ENCODE measurements at regions not wholly inside any gene's neighbourhood (a gene's known extent, or its start where the extent isn't known, plus 50 kb on each side); places are given as distances from the start of the nearest gene placed in this dataset.
"Not testable (repeated sequence)": the region's sequence is repeated elsewhere in the genome, so short reads cannot be mapped to it uniquely, and the experiment has no call there.

GRCh38 chr21:14629461-14629860, 83.3 kb upstream of the SAMSN1 start:
- no peaks in the 10 kb centered on the region for H3K36me3 ChIP-seq (ENCODE audit: insufficient read depth, low read length)
- H3K27ac ChIP-seq (ENCODE audit: low read depth, low read length): no peak overlapping the region
- no peak overlapping the region for H3K4me3 ChIP-seq (ENCODE audit: low read length)
- peaks cover 10% of the 10 kb centered on the region for H3K4me1 ChIP-seq (ENCODE audit: insufficient read depth, low read length)
- H3K27me3 ChIP-seq (ENCODE audit: insufficient read depth, low read length): no peaks in the 10 kb centered on the region
- H3K9me3 ChIP-seq (ENCODE audit: insufficient read depth, low read depth, low read length): no peaks in the 10 kb centered on the region
- no peak overlapping the region for H3K9ac ChIP-seq (ENCODE audit: low read depth, low read length)
- WGBS: 86% methylated on average over 5 of the region's 5 CpGs

DNA sequence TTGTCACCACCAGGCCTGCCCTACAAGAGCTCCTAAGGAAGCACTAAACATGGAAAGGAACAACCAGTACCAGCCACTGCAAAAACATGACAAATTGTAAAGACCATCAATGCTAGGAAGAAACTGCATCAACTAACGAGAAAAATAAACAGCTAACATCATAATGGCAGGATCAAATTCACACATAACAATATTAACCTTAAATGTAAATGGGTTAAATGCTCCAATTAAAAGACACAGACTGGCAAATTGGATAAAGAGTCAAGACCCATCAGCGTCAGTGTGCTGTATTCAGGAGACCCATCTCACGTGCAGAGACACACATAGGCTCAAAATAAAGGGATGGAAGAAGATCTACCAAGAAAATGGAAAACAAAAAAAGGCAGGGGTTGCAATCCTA, 77.0 kb upstream of the SAMSN1 start:
- H3K27me3 ChIP-seq (ENCODE audit: insufficient read depth, low read length); H3K9ac ChIP-seq (ENCODE audit: low read depth, low read length); H3K4me3 ChIP-seq (ENCODE audit: low read length); H3K36me3 ChIP-seq (ENCODE audit: insufficient read depth, low read length); H3K27ac ChIP-seq (ENCODE audit: low read depth, low read length): not testable (repeated sequence)
- Histone ChIP-seq H3K9me3 (ENCODE audit: insufficient read depth, low read depth, low read length) (peaks cover 20% of the 10 kb centered on the region), H3K4me1 (ENCODE audit: insufficient read depth, low read length) (peaks cover 12% of the 10 kb centered on the region)
- WGBS: 95% methylated on average over 3 of the region's 3 CpGs

GRCh38 chr21:14620152-14620551, 74.0 kb upstream of the SAMSN1 start:
- no peak overlapping the region for H3K9ac ChIP-seq (ENCODE audit: low read depth, low read length)
- H3K27me3 ChIP-seq (ENCODE audit: insufficient read depth, low read length): no peaks in the 10 kb centered on the region
- 64% methylated on average over 2 of the region's 2 CpGs for WGBS
- H3K36me3 ChIP-seq (ENCODE audit: insufficient read depth, low read length): 0 out of 2 replicates have a peak, but pooled peaks cover 3% of the 10 kb centered on the region
- H3K4me1 ChIP-seq (ENCODE audit: insufficient read depth, low read length): peaks cover 40% of the 10 kb centered on the region
- H3K27ac ChIP-seq (ENCODE audit: low read depth, low read length): no peak overlapping the region
- H3K4me3 ChIP-seq (ENCODE audit: low read length): no peak overlapping the region
- H3K9me3 ChIP-seq (ENCODE audit: insufficient read depth, low read depth, low read length): peaks cover 20% of the 10 kb centered on the region

DNA sequence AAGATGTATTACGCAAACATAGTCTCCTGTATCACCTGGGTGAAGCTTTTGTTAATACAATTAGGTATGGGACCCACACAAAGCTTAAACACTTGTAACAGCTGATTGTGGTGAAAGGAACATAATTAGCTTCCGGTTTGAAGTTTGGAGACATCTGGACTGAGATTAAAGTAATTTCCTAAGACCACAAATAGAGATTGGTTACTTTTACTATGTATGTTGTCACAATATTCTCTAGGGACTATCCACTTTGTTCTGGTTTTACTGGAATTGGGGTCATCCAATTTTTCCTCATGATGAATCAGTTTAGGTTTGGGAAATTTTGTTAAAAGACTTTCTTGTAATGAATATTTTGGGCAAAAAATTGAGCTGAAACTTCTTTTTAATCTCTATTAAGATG, 71.8 kb upstream of the SAMSN1 start:
- Histone ChIP-seq H3K9ac (ENCODE audit: low read depth, low read length) (no peak overlapping the region), H3K4me3 (ENCODE audit: low read length) (no peak overlapping the region), H3K9me3 (ENCODE audit: insufficient read depth, low read depth, low read length) (peaks cover 20% of the 10 kb centered on the region), H3K27ac (ENCODE audit: low read depth, low read length) (peak overlapping the region; percentile 96), H3K36me3 (ENCODE audit: insufficient read depth, low read length) (0 out of 2 replicates have a peak, but pooled peaks cover 3% of the 10 kb centered on the region), H3K4me1 (ENCODE audit: insufficient read depth, low read length) (peaks cover 62% of the 10 kb centered on the region), H3K27me3 (ENCODE audit: insufficient read depth, low read length) (no peaks in the 10 kb centered on the region)
- 88% methylated on average over 2 of the region's 2 CpGs for WGBS

GRCh38 chr21:14617040-14617393, 70.9 kb upstream of the SAMSN1 start:
- Histone ChIP-seq H3K9me3 (ENCODE audit: insufficient read depth, low read depth, low read length) (peaks cover 19% of the 10 kb centered on the region), H3K4me1 (ENCODE audit: insufficient read depth, low read length) (peaks cover 70% of the 10 kb centered on the region), H3K9ac (ENCODE audit: low read depth, low read length) (peak overlapping the region; percentile 18), H3K27me3 (ENCODE audit: insufficient read depth, low read length) (no peaks in the 10 kb centered on the region), H3K4me3 (ENCODE audit: low read length) (no peak overlapping the region), H3K36me3 (ENCODE audit: insufficient read depth, low read length) (0 out of 2 replicates have a peak, but pooled peaks cover 3% of the 10 kb centered on the region), H3K27ac (ENCODE audit: low read depth, low read length) (peak overlapping the region; percentile 96)
- WGBS: 18% methylated on average over 2 of the region's 2 CpGs

- peaks cover 15% of the 10 kb centered on the region for H3K9me3 ChIP-seq (ENCODE audit: insufficient read depth, low read depth, low read length)
- peaks cover 70% of the 10 kb centered on the region for H3K4me1 ChIP-seq (ENCODE audit: insufficient read depth, low read length)
- no peaks in the 10 kb centered on the region for H3K27me3 ChIP-seq (ENCODE audit: insufficient read depth, low read length)
- peak overlapping the region; percentile 54 for H3K9ac ChIP-seq (ENCODE audit: low read depth, low read length)
- 0% methylated on average over 3 of the region's 4 CpGs for WGBS
- H3K27ac ChIP-seq (ENCODE audit: low read depth, low read length): peak overlapping the region; percentile 96
- 0 out of 2 replicates have a peak, but pooled peaks cover 3% of the 10 kb centered on the region for H3K36me3 ChIP-seq (ENCODE audit: insufficient read depth, low read length)
- no peak overlapping the region for H3K4me3 ChIP-seq (ENCODE audit: low read length)
These were observed 70.4 kb upstream of the SAMSN1 start for GRCh38 chr21:14616380-14617039.

GRCh38 chr21:14615359-14615974, 69.4 kb upstream of the SAMSN1 start:
- H3K4me1 ChIP-seq (ENCODE audit: insufficient read depth, low read length): peaks cover 70% of the 10 kb centered on the region
- 67% methylated on average over 3 of the region's 4 CpGs for WGBS

GRCh38 chr21:14614287-14614686, 68.2 kb upstream of the SAMSN1 start:
- Histone ChIP-seq H3K4me1 (ENCODE audit: insufficient read depth, low read length) (peaks cover 69% of the 10 kb centered on the region), H3K4me3 (ENCODE audit: low read length) (no peak overlapping the region), H3K9ac (ENCODE audit: low read depth, low read length) (no peak overlapping the region), H3K9me3 (ENCODE audit: insufficient read depth, low read depth, low read length) (peaks cover 11% of the 10 kb centered on the region), H3K27ac (ENCODE audit: low read depth, low read length) (peak overlapping the region; percentile 96), H3K36me3 (ENCODE audit: insufficient read depth, low read length) (peaks cover 8% of the 10 kb centered on the region; the same call in 1 of the 2 replicates), H3K27me3 (ENCODE audit: insufficient read depth, low read length) (no peaks in the 10 kb centered on the region)
- 100% methylated on average over 2 of the region's 3 CpGs for WGBS

More at GRCh38 chr21:14615359-14615974, 69.4 kb upstream of the SAMSN1 start:
- H3K9ac ChIP-seq (ENCODE audit: low read depth, low read length): peak overlapping the region; percentile 52; the same call in 1 of the 2 replicates
- no peak overlapping the region for H3K4me3 ChIP-seq (ENCODE audit: low read length)
- H3K36me3 ChIP-seq (ENCODE audit: insufficient read depth, low read length): peaks cover 8% of the 10 kb centered on the region; the same call in 1 of the 2 replicates
- no peaks in the 10 kb centered on the region for H3K27me3 ChIP-seq (ENCODE audit: insufficient read depth, low read length)
- H3K9me3 ChIP-seq (ENCODE audit: insufficient read depth, low read depth, low read length): peaks cover 10% of the 10 kb centered on the region
- peak overlapping the region; percentile 96 for H3K27ac ChIP-seq (ENCODE audit: low read depth, low read length)

DNA sequence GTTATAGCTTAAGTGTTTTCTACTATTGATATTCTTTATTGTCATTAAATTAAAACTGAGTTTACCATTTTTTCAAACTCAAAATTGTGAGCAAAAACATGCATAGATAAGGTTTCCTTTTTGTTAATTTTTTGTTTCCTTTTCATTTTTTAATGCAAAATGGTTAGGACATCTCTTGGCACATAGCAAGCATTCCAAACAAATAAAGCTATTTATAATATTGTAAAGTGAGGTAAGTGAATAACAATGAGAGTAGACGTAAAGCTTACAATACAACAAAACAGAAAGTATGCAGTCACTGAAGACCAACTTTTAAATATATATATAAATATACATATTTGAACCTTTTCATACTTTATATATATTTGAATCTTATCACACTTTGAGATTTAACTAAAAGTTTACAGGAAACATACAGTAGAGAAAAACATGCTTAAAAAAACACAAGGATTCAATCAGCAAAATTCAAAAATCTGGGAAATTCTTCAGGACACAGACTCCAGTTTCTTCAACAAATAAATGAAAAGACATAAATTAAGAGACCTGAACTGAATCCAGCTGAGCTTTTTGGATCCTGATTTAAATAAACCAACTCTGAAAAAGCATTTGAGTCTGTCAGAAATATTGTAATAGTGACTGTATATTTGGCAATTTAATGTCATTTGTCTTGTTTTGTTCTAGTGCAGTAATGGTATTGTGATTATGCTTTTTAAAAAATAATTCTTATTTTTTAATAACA, 67.5 kb upstream of the SAMSN1 start:
- Histone ChIP-seq H3K9me3 (ENCODE audit: insufficient read depth, low read depth, low read length) (peaks cover 11% of the 10 kb centered on the region), H3K4me3 (ENCODE audit: low read length) (no peak overlapping the region), H3K27ac (ENCODE audit: low read depth, low read length) (peak overlapping the region; percentile 96), H3K27me3 (ENCODE audit: insufficient read depth, low read length) (no peaks in the 10 kb centered on the region), H3K4me1 (ENCODE audit: insufficient read depth, low read length) (peaks cover 63% of the 10 kb centered on the region), H3K36me3 (ENCODE audit: insufficient read depth, low read length) (peaks cover 8% of the 10 kb centered on the region; the same call in 1 of the 2 replicates), H3K9ac (ENCODE audit: low read depth, low read length) (no peak overlapping the region)
- WGBS: no CpG with 5 or more reads among the region's 1 CpG

DNA sequence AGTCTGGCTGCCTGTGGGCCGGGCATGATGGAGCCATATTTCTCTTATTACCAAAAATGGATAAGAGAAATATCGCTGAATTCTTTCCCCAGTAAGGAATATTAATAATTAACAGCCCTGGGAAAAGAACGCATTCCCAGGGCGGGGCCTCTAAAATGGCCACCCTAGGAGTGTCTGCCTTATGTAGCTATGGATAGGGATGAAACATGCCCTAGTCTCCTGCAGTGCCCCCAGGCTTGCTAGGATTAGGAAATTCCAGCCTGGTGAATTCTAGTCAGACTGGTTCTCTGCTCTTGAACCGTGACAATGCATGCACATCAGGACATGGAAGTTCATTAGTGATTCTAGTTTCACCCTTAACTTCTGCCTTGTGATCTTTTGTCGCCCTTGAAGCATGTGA, 64.0 kb upstream of the SAMSN1 start:
- H3K4me3 ChIP-seq (ENCODE audit: low read length); H3K27ac ChIP-seq (ENCODE audit: low read depth, low read length); H3K9ac ChIP-seq (ENCODE audit: low read depth, low read length); H3K36me3 ChIP-seq (ENCODE audit: insufficient read depth, low read length); H3K27me3 ChIP-seq (ENCODE audit: insufficient read depth, low read length): not testable (repeated sequence)
- Histone ChIP-seq H3K4me1 (ENCODE audit: insufficient read depth, low read length) (peaks cover 37% of the 10 kb centered on the region), H3K9me3 (ENCODE audit: insufficient read depth, low read depth, low read length) (peaks cover 11% of the 10 kb centered on the region)
- WGBS: 96% methylated on average over 4 of the region's 6 CpGs

DNA sequence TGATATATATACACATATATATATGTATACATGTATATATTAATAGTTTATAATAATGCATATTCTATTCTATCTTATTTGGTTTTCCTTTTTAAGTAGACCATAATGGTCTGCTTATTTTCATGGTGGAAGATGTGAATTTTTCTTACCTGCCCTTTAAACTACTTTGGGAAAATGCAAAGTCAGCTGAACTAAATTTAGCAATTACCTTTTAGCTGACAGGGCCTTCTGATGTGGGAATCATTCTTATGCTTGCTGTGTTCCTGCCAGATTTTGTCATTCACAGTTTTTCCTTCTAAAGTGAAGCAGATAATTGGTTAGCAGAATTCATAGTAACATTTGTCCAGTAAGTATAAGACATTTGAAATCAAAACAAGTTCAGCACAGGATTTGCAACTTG, 63.2 kb upstream of the SAMSN1 start:
- H3K4me3 ChIP-seq (ENCODE audit: low read length): no peak overlapping the region
- H3K27ac ChIP-seq (ENCODE audit: low read depth, low read length): no peak overlapping the region
- H3K4me1 ChIP-seq (ENCODE audit: insufficient read depth, low read length): peaks cover 28% of the 10 kb centered on the region
- H3K9ac ChIP-seq (ENCODE audit: low read depth, low read length): no peak overlapping the region
- no peaks in the 10 kb centered on the region for H3K27me3 ChIP-seq (ENCODE audit: insufficient read depth, low read length)
- peaks cover 11% of the 10 kb centered on the region for H3K9me3 ChIP-seq (ENCODE audit: insufficient read depth, low read depth, low read length)
- H3K36me3 ChIP-seq (ENCODE audit: insufficient read depth, low read length): peaks cover 8% of the 10 kb centered on the region; the same call in 1 of the 2 replicates

Measured in HUES64 (cell line).